HEK293 (cell line): ENCODE measurements at regions not wholly inside any gene's neighbourhood (a gene's known extent, or its start where the extent isn't known, plus 50 kb on each side); places are given as distances from the start of the nearest gene placed in this dataset.
A peak's percentile ranks its signal among the peaks of the same experiment; 100 is the strongest.

Experiments
- CTCF ChIA-PET: fragments of 350-600 bp; formaldehyde crosslinking; extraction: SDS; loops from one replicate; lab custom pipeline; 2021; ENCODE audit warnings: antibody characterized with exemption; lab: Yijun Ruan, JAX
- POLR2A ChIA-PET: fragments of 300-600 bp; formaldehyde crosslinking; extraction: SDS; loops from one replicate; lab custom pipeline; 2020; ENCODE audit warnings: antibody characterized with exemption, inconsistent platforms; lab: Yijun Ruan, JAX
- H3K27ac ChIP-seq: fragments of 200-500 bp; sonication (Bioruptor generic); 2 replicates; pipeline ENCODE4 v1.5.1; 2014; ENCODE audit warnings: low read depth, low read length, control low read depth, inconsistent platforms; ENCODE audit errors: extremely low read depth
- H3K36me3 ChIP-seq, 2 experiments: fragments of 200-500 bp in 1 of 2; sonication (Bioruptor generic) in 1 of 2; 1 replicate in 1 of 2; 2 replicates in 1 of 2; pipeline ENCODE4 v1.5.1; 2014 to 2017; ENCODE audit warnings: inconsistent platforms in 2 of 2, low read length in 2 of 2; ENCODE audit not compliant: control insufficient read depth in 2 of 2, insufficient read depth in 1 of 2
- H3K4me1 ChIP-seq: fragments of 200-500 bp; sonication (Bioruptor generic); 2 replicates; pipeline ENCODE4 v1.5.1; 2014; ENCODE audit warnings: mild to moderate bottlenecking, low read length, inconsistent platforms; ENCODE audit not compliant: control insufficient read depth, insufficient read depth
- H3K4me3 ChIP-seq: 2 replicates; pipeline ENCODE4 v1.5.1; 2011; ENCODE audit warnings: low read depth, mild to moderate bottlenecking, control low read depth, low read length, moderate library complexity
- H3K9me3 ChIP-seq: fragments of 200-500 bp; sonication (Bioruptor generic); 2 replicates; pipeline ENCODE4 v1.5.1; 2014; ENCODE audit warnings: low read depth, low read length, inconsistent platforms; ENCODE audit not compliant: control insufficient read depth, insufficient read depth
- FEZF1 ChIP-seq: fragments of 450-650 bp; formaldehyde crosslinking; IDR thresholded peaks from 2 replicates; pipeline ENCODE4 v1.5.1; 2016; ENCODE audit warnings: missing biosample characterization, missing genetic modification characterization
- GLIS1 ChIP-seq: fragments of 450-650 bp; formaldehyde crosslinking; IDR thresholded peaks from 2 replicates; pipeline ENCODE4 v1.5.1; 2016; ENCODE audit warnings: missing biosample characterization, missing genetic modification characterization
- KLF7 ChIP-seq: fragments of 450-650 bp; formaldehyde crosslinking; IDR thresholded peaks from 2 replicates; pipeline ENCODE4 v1.5.1; 2016; ENCODE audit warnings: missing biosample characterization, missing genetic modification characterization, borderline replicate concordance
- MEIS1 ChIP-seq: sonication (generic); formaldehyde crosslinking; IDR thresholded peaks from 2 replicates; pipeline ENCODE4 v1.8.1; 2022; ENCODE audit warnings: missing genetic modification reagents, mild to moderate bottlenecking, borderline replicate concordance
- PRDM6 ChIP-seq: fragments of 450-650 bp; formaldehyde crosslinking; IDR thresholded peaks from 2 replicates; pipeline ENCODE4 v1.5.1; 2017; ENCODE audit warnings: missing biosample characterization, missing genetic modification characterization
- SETDB1 ChIP-seq: IDR thresholded peaks from one replicate; pipeline ENCODE4 v1.6.1; 2017; ENCODE audit warnings: mild to moderate bottlenecking, low read length, moderate library complexity, mixed read lengths; ENCODE audit not compliant: insufficient read length
- SP3 ChIP-seq: fragments of 450-650 bp; formaldehyde crosslinking; IDR thresholded peaks from 2 replicates; pipeline ENCODE4 v1.5.1; 2016; ENCODE audit warnings: missing biosample characterization, missing genetic modification characterization
- TSHZ1 ChIP-seq: fragments of 450-650 bp; formaldehyde crosslinking; IDR thresholded peaks from 2 replicates; pipeline ENCODE4 v1.5.1; 2016; ENCODE audit warnings: missing biosample characterization, missing genetic modification characterization, borderline replicate concordance
- ZBTB17 ChIP-seq: fragments of 450-650 bp; formaldehyde crosslinking; IDR thresholded peaks from 2 replicates; pipeline ENCODE4 v1.5.1; 2016; ENCODE audit warnings: missing biosample characterization, missing genetic modification characterization
- ZBTB49 ChIP-seq: fragments of 450-650 bp; formaldehyde crosslinking; IDR thresholded peaks from 2 replicates; pipeline ENCODE4 v1.5.1; 2016; ENCODE audit warnings: missing biosample characterization, missing genetic modification characterization, low read depth
- ZNF133 ChIP-seq: fragments of 450-650 bp; formaldehyde crosslinking; IDR thresholded peaks from 2 replicates; pipeline ENCODE4 v1.5.1; 2016; ENCODE audit warnings: missing biosample characterization, missing genetic modification characterization
- ZNF138 ChIP-seq: fragments of 450-650 bp; formaldehyde crosslinking; IDR thresholded peaks from 2 replicates; pipeline ENCODE4 v1.5.1; 2016; ENCODE audit warnings: missing biosample characterization, missing genetic modification characterization, borderline replicate concordance
- ZNF23 ChIP-seq: fragments of 450-650 bp; formaldehyde crosslinking; IDR thresholded peaks from 2 replicates; pipeline ENCODE4 v1.5.1; 2016; ENCODE audit warnings: missing biosample characterization, missing genetic modification characterization, borderline replicate concordance
- ZNF266 ChIP-seq: fragments of 450-650 bp; formaldehyde crosslinking; IDR thresholded peaks from 2 replicates; pipeline ENCODE4 v1.5.1; 2016; ENCODE audit warnings: missing biosample characterization, missing genetic modification characterization, low read depth
- ZNF341 ChIP-seq: fragments of 450-650 bp; formaldehyde crosslinking; IDR thresholded peaks from 2 replicates; pipeline ENCODE4; 2016; ENCODE audit warnings: low read depth, missing biosample characterization, missing genetic modification characterization
- ZNF398 ChIP-seq: fragments of 450-650 bp; formaldehyde crosslinking; IDR thresholded peaks from 2 replicates; pipeline ENCODE4 v1.5.1; 2017; ENCODE audit warnings: missing biosample characterization, missing genetic modification characterization
- ZNF548 ChIP-seq: fragments of 450-650 bp; formaldehyde crosslinking; IDR thresholded peaks from 2 replicates; pipeline ENCODE4 v1.5.1; 2016; ENCODE audit warnings: missing biosample characterization, missing genetic modification characterization
- ZNF555 ChIP-seq: fragments of 450-650 bp; formaldehyde crosslinking; conservative IDR thresholded peaks from 2 replicates; pipeline ENCODE4 v1.5.1; 2017; ENCODE audit warnings: missing biosample characterization, mild to moderate bottlenecking, missing genetic modification characterization, inconsistent platforms
- ZNF585B ChIP-seq: fragments of 450-650 bp; formaldehyde crosslinking; IDR thresholded peaks from 2 replicates; pipeline ENCODE4 v1.5.1; 2016; ENCODE audit warnings: missing biosample characterization, missing genetic modification characterization
- ZNF596 ChIP-seq: fragments of 450-650 bp; IDR thresholded peaks from 2 replicates; pipeline ENCODE4 v1.5.0; 2018; ENCODE audit warnings: missing biosample characterization, mild to moderate bottlenecking, missing genetic modification characterization, moderate library complexity
- ZNF610 ChIP-seq: fragments of 450-650 bp; formaldehyde crosslinking; IDR thresholded peaks from 2 replicates; pipeline ENCODE4 v1.5.1; 2016; ENCODE audit warnings: missing biosample characterization, missing genetic modification characterization, borderline replicate concordance
- ZSCAN5A ChIP-seq: fragments of 450-650 bp; formaldehyde crosslinking; IDR thresholded peaks from 2 replicates; pipeline ENCODE4 v1.5.1; 2016; ENCODE audit warnings: missing biosample characterization, missing genetic modification characterization

GRCh38 chr3:31157047-31157694, 262.7 kb upstream of the GADL1 start:
- ChIA-PET CTCF (no interaction called here), POLR2A (no interaction called here)
- no peaks in the 10 kb centered on the region for H3K36me3 ChIP-seq
- H3K9me3 ChIP-seq: no peaks in the 10 kb centered on the region
- H3K4me1 ChIP-seq: no peaks in the 10 kb centered on the region
- TF ChIP-seq ZBTB49 (tag by site-specific recombination) (no peak), ZNF398 (tag by site-specific recombination) (no peak), ZNF585B (tag by site-specific recombination) (no peak), SETDB1 (no peak), ZNF23 (tag by site-specific recombination) (no peak), ZSCAN5A (no peak), ZNF133 (no peak), ZNF596 (tag by site-specific recombination) (no peak), ZNF610 (tag by site-specific recombination) (no peak), GLIS1 (no peak), SP3 (tag by site-specific recombination) (no peak), KLF7 (tag by site-specific recombination) (no peak), ZNF548 (tag by site-specific recombination) (no peak), ZNF555 (no peak)
- no peak overlapping the region for H3K4me3 ChIP-seq
- no peak overlapping the region for H3K27ac ChIP-seq

GRCh38 chr3:31157893-31158620, 263.6 kb upstream of the GADL1 start:
- no peaks in the 10 kb centered on the region for H3K36me3 ChIP-seq
- H3K4me3 ChIP-seq: no peak overlapping the region
- ChIA-PET CTCF (interaction anchor here (1.0 kb wide), 1 partner anchor 23 kb away, joined by 3 read pairs; no protein-coding TSS in a partner anchor), POLR2A (no interaction called here)
- TF ChIP-seq FEZF1 (tag by site-specific recombination) (peak; percentile 42; the same call in 1 of the 2 replicates), MEIS1 (CRISPR knock-in tag) (peak; percentile 64; the same call in 1 of the 2 replicates), TSHZ1 (tag by site-specific recombination) (0 out of 2 replicates have a peak, but pooled peaks have one; percentile 19), PRDM6 (tag by site-specific recombination) (0 out of 2 replicates have a peak, but pooled peaks have one; percentile 10), ZNF341 (tag by site-specific recombination) (no peak), ZNF266 (tag by site-specific recombination) (no peak), ZBTB17 (tag by site-specific recombination) (peak; percentile 38; the same call in 1 of the 2 replicates), ZNF138 (tag by site-specific recombination) (no peak)
- no peaks in the 10 kb centered on the region for H3K4me1 ChIP-seq
- H3K9me3 ChIP-seq: no peaks in the 10 kb centered on the region
- H3K27ac ChIP-seq: no peak overlapping the region
